OCI-LY1 (cell line): ENCODE measurements at regions not wholly inside any gene's neighbourhood (a gene's known extent, or its start where the extent isn't known, plus 50 kb on each side); places are given as distances from the start of the nearest gene placed in this dataset.

Experiments
- H2AFZ ChIP-seq: fragments of 200-600 bp; sonication (generic), shearing (Covaris generic); 2 replicates; pipeline ENCODE4 v1.6.0; 2014; ENCODE audit warnings: antibody characterized with exemption, mild to moderate bottlenecking, low read length
- H3F3A ChIP-seq: fragments of 200-600 bp; sonication (generic), shearing (Covaris generic); 2 replicates; pipeline ENCODE4 v1.6.0; 2014; ENCODE audit warnings: mild to moderate bottlenecking, antibody characterized with exemption, low read length, moderate library complexity; ENCODE audit not compliant: insufficient read depth
- H3K27ac ChIP-seq: fragments of 200-600 bp; sonication (generic); 2 replicates; pipeline ENCODE4 v1.5.1; 2014; ENCODE audit warnings: low read length, mixed run types, mild to moderate bottlenecking, low read depth; ENCODE audit not compliant: poor library complexity, severe bottlenecking
- H3K27me3 ChIP-seq: fragments of 200-600 bp; sonication (generic); 2 replicates; pipeline ENCODE4 v1.6.0; 2014; ENCODE audit warnings: antibody characterized with exemption, mild to moderate bottlenecking, low read length, moderate library complexity; ENCODE audit not compliant: insufficient read depth
- H3K36me3 ChIP-seq: fragments of 200-600 bp; sonication (generic); 2 replicates; pipeline ENCODE4 v1.6.1; 2014; ENCODE audit warnings: mild to moderate bottlenecking, antibody characterized with exemption, low read length, moderate library complexity, mixed read lengths; ENCODE audit not compliant: insufficient read depth
- H3K4me1 ChIP-seq: fragments of 200-600 bp; sonication (generic); 2 replicates; pipeline ENCODE4 v1.5.1; 2014; ENCODE audit warnings: mild to moderate bottlenecking, low read length, moderate library complexity; ENCODE audit not compliant: insufficient read depth, severe bottlenecking
- H3K4me2 ChIP-seq: fragments of 200-600 bp; sonication (generic), shearing (Covaris generic); 2 replicates; pipeline ENCODE4 v1.6.1; 2014; ENCODE audit warnings: low read length
- H3K4me3 ChIP-seq: fragments of 200-600 bp; sonication (generic); 2 replicates; pipeline ENCODE4 v1.5.1; 2014; ENCODE audit warnings: low read length, low read depth, mild to moderate bottlenecking, mixed read lengths; ENCODE audit not compliant: poor library complexity, severe bottlenecking
- H3K79me2 ChIP-seq: fragments of 200-600 bp; shearing (Covaris generic); 2 replicates; pipeline ENCODE4 v1.6.1; 2016; ENCODE audit warnings: mixed run types, low read length, mixed read lengths; ENCODE audit not compliant: insufficient read depth
- H3K9ac ChIP-seq: fragments of 200-600 bp; sonication (generic), shearing (Covaris generic); 2 replicates; pipeline ENCODE4 v1.6.1; 2014; ENCODE audit warnings: mild to moderate bottlenecking, low read length, mixed read lengths
- H3K9me2 ChIP-seq: fragments of 200-600 bp; sonication (generic), shearing (Covaris generic); 2 replicates; pipeline ENCODE4 v1.6.1; 2014; ENCODE audit warnings: low read depth, mild to moderate bottlenecking, low read length, mixed read lengths
- H3K9me3 ChIP-seq: fragments of 200-600 bp; shearing (Covaris generic); 2 replicates; pipeline ENCODE4 v1.6.1; 2014; ENCODE audit warnings: low read length, mixed read lengths
- H4K20me1 ChIP-seq: fragments of 200-600 bp; sonication (generic), shearing (Covaris generic); 2 replicates; pipeline ENCODE4 v1.6.0; 2016; ENCODE audit warnings: mild to moderate bottlenecking, low read length; ENCODE audit not compliant: insufficient read depth
- EZH2 ChIP-seq: fragments of 200-600 bp; sonication (generic), shearing (Covaris generic); IDR thresholded peaks from 2 replicates; pipeline ENCODE4 v1.8.0; 2017; ENCODE audit warnings: borderline replicate concordance, mixed run types, mild to moderate bottlenecking, antibody characterized with exemption, low read length, moderate library complexity, mixed read lengths
- TF ChIP-seq, protein P1 (sequence below): fragments of 200-600 bp; sonication (generic), shearing (Covaris generic); IDR thresholded peaks from 2 replicates; pipeline ENCODE4 v1.5.1; 2017; ENCODE audit warnings: mild to moderate bottlenecking, antibody characterized with exemption, low read length, moderate library complexity, mixed read lengths

DNA sequence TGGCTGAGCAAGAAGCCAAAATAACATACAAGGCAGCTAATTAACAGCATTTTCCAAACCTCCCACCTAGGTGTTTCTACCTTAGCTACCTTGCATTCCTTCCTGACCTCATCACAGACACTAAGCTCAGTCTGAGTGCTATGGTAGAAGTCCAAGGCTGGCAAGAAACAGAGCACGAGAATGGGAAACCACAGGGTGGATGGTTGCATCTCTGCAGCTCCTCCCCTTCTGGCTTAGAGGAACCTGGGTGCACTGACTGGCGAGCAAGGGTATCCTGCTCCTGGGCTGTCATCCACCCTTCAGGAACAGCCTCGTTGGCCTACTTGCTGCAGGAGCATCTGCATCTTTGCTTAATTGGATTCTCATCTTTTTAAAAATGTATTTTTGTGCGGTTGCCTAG lies 73.1 kb upstream of the KIRREL3 start:
- Histone ChIP-seq H3K27me3 (no peaks in the 10 kb centered on the region), H3F3A (no peaks in the 10 kb centered on the region), H2AFZ (no peak overlapping the region), H3K4me3 (no peak overlapping the region), H3K27ac (no peak overlapping the region), H4K20me1 (no peaks in the 10 kb centered on the region), H3K79me2 (no peaks in the 10 kb centered on the region), H3K9ac (no peak overlapping the region), H3K9me2 (no peaks in the 10 kb centered on the region), H3K36me3 (no peaks in the 10 kb centered on the region), H3K4me1 (peaks cover 7% of the 10 kb centered on the region), H3K9me3 (no peaks in the 10 kb centered on the region), H3K4me2 (no peak overlapping the region)
- TF ChIP-seq, protein P1, sequence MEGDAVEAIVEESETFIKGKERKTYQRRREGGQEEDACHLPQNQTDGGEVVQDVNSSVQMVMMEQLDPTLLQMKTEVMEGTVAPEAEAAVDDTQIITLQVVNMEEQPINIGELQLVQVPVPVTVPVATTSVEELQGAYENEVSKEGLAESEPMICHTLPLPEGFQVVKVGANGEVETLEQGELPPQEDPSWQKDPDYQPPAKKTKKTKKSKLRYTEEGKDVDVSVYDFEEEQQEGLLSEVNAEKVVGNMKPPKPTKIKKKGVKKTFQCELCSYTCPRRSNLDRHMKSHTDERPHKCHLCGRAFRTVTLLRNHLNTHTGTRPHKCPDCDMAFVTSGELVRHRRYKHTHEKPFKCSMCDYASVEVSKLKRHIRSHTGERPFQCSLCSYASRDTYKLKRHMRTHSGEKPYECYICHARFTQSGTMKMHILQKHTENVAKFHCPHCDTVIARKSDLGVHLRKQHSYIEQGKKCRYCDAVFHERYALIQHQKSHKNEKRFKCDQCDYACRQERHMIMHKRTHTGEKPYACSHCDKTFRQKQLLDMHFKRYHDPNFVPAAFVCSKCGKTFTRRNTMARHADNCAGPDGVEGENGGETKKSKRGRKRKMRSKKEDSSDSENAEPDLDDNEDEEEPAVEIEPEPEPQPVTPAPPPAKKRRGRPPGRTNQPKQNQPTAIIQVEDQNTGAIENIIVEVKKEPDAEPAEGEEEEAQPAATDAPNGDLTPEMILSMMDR = no peak
- no peak for TF ChIP-seq EZH2

DNA sequence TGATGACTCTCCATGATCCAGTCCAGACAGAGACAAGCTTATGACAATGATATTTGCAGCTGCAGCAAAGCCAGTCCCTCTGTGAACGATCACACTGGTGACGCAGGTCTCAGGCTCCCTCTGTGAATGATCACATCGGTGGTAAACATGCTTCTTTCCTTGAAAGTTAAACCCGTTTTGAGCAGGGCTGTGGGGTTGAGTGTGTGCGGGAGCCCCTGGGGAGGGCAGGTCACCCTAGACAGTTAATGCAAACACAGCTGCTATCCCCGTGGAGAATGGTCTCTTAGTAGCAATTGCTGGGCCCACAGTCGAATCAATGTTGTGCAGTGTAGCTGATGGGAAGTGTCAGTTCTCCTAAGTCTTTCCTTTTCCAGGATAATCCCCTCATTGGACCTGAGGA lies 71.0 kb upstream of the KIRREL3 start:
- H4K20me1 ChIP-seq = no peaks in the 10 kb centered on the region

DNA sequence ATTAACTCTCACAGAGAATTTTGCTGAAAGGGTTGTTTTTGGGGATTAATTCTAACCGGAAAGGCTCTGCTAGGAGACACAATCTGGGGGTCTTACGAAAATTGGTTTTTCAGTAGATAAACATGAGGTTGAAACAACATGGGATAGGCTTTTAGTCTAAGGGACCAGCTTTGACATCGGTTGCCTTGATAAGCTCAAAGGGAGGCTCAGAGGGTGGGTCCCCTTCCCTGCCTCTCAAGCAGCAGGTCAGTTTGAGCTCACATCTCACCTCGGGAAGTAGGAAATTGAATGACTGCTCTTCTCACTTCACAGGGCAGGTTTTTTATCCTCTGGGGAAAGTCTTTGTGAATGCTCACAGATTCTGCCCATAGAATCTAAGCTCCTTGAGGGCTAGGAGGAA lies 70.2 kb upstream of the KIRREL3 start:
- H3K9ac ChIP-seq = no peak overlapping the region
- H3K27ac ChIP-seq = no peak overlapping the region
- H3K36me3 ChIP-seq = no peaks in the 10 kb centered on the region
- H2AFZ ChIP-seq = no peak overlapping the region
- H3K27me3 ChIP-seq = no peaks in the 10 kb centered on the region
- H3K79me2 ChIP-seq = no peaks in the 10 kb centered on the region
- peaks cover 7% of the 10 kb centered on the region for H3K4me1 ChIP-seq
- H3K4me2 ChIP-seq = no peak overlapping the region
- H3K9me2 ChIP-seq = no peaks in the 10 kb centered on the region
- H3F3A ChIP-seq = no peaks in the 10 kb centered on the region
- H4K20me1 ChIP-seq = no peaks in the 10 kb centered on the region
- no peak overlapping the region for H3K4me3 ChIP-seq
- TF ChIP-seq EZH2 = no peak
- TF ChIP-seq, protein P1 = no peak
- no peaks in the 10 kb centered on the region for H3K9me3 ChIP-seq

More for the DNA sequence above, 71.0 kb upstream of the KIRREL3 start:
- no peaks in the 10 kb centered on the region for H3K9me2 ChIP-seq
- no peak overlapping the region for H3K9ac ChIP-seq
- no peak overlapping the region for H3K27ac ChIP-seq
- H3K79me2 ChIP-seq = no peaks in the 10 kb centered on the region
- no peak overlapping the region for H2AFZ ChIP-seq
- peaks cover 7% of the 10 kb centered on the region for H3K4me1 ChIP-seq
- H3K4me2 ChIP-seq = no peak overlapping the region
- H3K9me3 ChIP-seq = no peaks in the 10 kb centered on the region
- TF ChIP-seq, protein P1 = no peak
- TF ChIP-seq EZH2 = no peak
- no peaks in the 10 kb centered on the region for H3F3A ChIP-seq
- no peaks in the 10 kb centered on the region for H3K36me3 ChIP-seq
- H3K4me3 ChIP-seq = no peak overlapping the region
- H3K27me3 ChIP-seq = no peaks in the 10 kb centered on the region
